H7 (cell line): ENCODE measurements at regions not wholly inside any gene's neighbourhood (a gene's known extent, or its start where the extent isn't known, plus 50 kb on each side); places are given as distances from the start of the nearest gene placed in this dataset.

ENCODE experiments used
- DNase-seq: peaks from one replicate; pipeline ENCODE4 v3.0.0; 2012
- H3K27me3 ChIP-seq: 2 replicates; pipeline ENCODE4 v1.6.0; 2011; ENCODE audit warnings: mild to moderate bottlenecking, low read length; ENCODE audit not compliant: control insufficient read depth, insufficient read depth
- H3K36me3 ChIP-seq: replicated peaks from 2 replicates; pipeline ENCODE4 v1.5.1; 2011; ENCODE audit warnings: low read length; ENCODE audit not compliant: control insufficient read depth, insufficient read depth
- H3K4me3 ChIP-seq: 2 replicates; pipeline ENCODE4 v1.5.1; 2011; ENCODE audit warnings: low read depth, mild to moderate bottlenecking, control low read depth, low read length, moderate library complexity; ENCODE audit not compliant: insufficient read depth

DNA sequence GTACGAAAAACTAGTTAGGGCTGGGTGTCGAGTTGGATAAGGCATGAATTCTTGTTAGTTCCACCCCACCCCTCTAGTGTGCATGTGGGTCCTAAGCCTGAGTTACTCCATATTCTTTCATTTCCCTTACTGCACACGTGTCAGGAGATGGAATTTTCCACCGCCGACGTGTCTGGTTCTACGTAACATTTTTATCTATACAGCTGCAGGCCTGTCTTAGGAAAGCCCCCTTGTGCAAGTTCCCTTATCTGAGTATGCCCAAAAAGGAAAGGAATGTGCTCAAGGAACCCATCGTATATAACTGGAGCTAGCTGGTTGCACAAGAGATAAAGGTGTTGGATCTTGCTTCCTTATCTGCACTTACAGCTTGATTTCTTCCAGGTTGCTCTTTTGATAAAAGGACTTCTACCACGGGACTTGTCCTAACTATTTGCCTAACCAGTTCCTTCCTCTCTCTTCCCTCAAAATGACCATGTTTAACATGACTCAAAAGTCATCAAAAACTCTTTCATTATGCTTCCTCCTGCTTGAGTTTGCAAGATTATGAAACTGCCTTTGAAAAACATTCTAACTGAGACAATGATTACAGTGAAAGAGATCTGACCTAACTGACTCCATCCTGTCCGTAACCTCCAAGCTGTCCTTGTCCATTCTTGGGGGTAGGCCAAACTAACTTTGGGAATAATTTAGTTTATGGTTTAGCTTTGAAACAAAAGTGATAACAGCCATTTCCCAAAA is 181.4 kb downstream of the AKR1D1 start:
- no peak for DNase-seq
- H3K36me3 ChIP-seq: no peaks in the 10 kb centered on the region
- no peaks in the 10 kb centered on the region for H3K27me3 ChIP-seq
- H3K4me3 ChIP-seq: no peak overlapping the region

DNA sequence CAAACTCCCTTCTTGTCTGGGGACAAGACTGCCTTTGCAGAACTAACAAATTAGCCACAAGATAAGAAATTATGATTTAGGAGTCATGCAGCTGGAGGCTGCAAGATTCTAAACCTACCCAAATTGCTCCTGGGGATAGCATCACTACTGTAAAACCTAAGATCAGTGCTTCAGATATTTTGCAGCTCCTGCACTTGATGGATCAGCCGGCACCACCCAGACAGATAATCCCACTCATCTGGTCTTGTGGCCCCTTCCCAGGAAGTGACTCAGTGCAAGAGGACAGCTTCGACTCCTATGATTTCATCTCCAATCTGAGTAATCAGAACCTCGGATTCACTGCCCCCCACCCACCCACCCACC is 181.9 kb downstream of the AKR1D1 start:
- no peak overlapping the region for H3K4me3 ChIP-seq
- DNase-seq: no peak
- H3K36me3 ChIP-seq: no peaks in the 10 kb centered on the region
- no peaks in the 10 kb centered on the region for H3K27me3 ChIP-seq

DNA sequence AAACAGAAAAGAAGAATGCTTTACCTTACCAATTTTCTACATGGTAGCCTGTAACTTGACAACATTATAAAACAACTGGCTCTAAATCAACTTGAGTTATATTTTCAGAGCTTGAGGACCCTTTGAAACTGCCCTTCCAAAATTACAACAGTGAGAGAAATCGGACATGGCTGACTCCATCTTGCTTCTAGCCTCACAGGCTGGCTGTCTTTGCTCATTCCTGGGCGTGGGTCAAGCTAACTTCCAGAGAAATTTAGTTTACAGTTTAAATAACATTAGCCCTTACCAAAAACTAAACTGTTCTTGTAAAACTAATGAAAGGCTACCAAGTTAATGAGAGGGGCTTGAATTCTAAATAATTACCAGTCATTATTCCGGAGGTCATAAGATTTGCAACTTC is 183.4 kb downstream of the AKR1D1 start:
- no peak overlapping the region for H3K4me3 ChIP-seq
- H3K27me3 ChIP-seq: no peaks in the 10 kb centered on the region
- DNase-seq: no peak
- H3K36me3 ChIP-seq: no peaks in the 10 kb centered on the region

DNA sequence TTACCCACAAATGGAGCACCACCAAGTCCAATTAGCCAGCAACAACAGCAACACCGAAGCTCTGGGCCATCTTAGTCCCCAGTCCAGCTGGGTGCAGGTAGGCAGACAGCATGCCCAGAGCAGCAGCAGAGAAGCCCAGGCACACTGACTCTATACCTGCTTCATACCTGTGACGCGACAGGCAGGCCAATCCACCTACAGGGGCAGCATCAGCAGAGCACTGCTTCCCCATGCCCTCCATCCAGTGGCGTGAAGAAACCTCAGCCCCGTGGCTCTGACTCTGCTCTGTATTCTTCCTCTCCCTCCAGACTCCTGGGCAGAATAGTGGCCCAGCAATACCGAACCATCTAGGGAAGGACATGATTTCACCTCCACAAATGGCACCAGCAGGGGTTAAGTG is 191.7 kb downstream of the AKR1D1 start:
- no peak for DNase-seq

DNA sequence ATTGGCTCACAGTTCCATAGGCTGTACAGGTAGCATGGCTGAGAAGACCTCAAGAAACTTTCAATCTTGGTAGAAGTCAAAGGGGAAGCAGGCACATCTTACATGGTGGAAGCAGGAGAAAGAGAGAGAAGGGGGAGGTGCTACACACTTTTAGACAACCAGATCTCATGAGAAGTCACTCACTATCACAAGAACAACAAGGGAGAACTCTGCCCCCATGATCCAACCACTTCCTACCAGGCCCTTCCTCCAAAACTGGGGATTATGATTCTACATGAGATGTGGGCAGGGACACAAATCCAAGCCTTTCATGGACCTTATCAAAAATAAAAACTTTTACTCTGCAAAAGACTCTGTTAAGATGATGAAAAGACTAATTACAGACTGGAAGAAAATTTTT is 183.2 kb upstream of the TRIM24 start:
- DNase-seq: no peak
- Histone ChIP-seq H3K27me3 (no peaks in the 10 kb centered on the region), H3K4me3 (no peak overlapping the region), H3K36me3 (no peaks in the 10 kb centered on the region)

More for the DNA sequence above, 191.7 kb downstream of the AKR1D1 start:
- H3K36me3 ChIP-seq: no peaks in the 10 kb centered on the region
- H3K27me3 ChIP-seq: no peaks in the 10 kb centered on the region
- no peak overlapping the region for H3K4me3 ChIP-seq

DNA sequence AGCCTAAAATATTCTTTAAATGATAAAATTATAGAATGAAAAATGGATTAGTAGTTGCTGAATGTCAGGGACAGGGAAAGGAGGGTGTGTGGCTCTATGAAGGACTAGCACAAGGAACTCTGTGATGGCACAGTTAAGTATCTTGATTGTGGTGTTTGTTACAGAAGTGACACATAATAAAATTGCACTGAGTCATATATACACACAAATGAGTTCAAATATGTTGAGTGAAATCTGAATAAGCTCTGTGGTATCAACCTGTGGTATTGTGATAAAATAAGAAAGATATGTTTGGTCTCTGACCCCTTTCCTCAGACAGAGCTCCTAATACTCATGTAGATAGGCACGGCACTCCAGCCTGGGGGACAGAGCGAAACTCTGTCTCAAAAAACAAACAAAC is 181.5 kb upstream of the TRIM24 start:
- no peaks in the 10 kb centered on the region for H3K36me3 ChIP-seq
- H3K27me3 ChIP-seq: no peaks in the 10 kb centered on the region
- H3K4me3 ChIP-seq: no peak overlapping the region
- DNase-seq: no peak

DNA sequence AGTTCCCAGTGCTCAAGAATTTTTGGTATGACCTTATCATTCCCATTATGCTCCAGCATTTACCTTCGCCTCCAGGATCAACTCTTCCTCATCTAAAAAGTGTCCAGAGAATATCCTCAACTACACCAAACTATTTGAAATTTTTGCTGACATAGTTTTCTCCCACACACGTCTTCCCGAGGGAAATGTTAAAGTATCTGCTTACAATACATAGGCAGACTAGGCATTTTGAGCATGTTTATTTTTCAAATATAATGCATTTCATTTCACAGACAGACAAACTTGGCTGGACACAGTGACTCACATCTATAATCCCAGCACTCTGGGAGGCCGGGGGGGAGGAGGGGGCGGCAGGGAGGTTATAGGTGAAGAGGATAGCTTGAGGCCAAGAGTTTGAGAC is 177.1 kb upstream of the TRIM24 start:
- no peak for DNase-seq
- no peaks in the 10 kb centered on the region for H3K27me3 ChIP-seq
- H3K4me3 ChIP-seq: no peak overlapping the region
- H3K36me3 ChIP-seq: no peaks in the 10 kb centered on the region

DNA sequence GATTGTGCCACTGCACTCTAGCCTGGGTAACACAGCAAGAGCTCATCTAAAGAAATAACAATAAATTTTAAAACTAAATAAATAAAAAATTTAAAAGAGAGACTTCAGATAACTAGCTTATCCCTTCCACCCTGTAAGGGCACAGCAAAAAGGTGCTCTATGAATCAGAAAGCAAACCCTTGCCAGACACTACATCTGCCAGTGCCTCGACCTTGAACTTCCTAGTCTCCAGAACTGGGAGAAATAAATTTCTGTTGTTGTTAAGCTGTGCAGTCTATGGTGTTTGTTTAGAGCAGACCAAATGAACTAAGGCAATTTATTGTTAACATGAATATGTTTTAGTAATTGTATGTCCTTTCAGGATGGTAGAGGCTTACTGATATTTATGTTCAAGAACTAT is 174.9 kb upstream of the TRIM24 start:
- Histone ChIP-seq H3K36me3 (no peaks in the 10 kb centered on the region), H3K4me3 (no peak overlapping the region), H3K27me3 (no peaks in the 10 kb centered on the region)
- DNase-seq: no peak

DNA sequence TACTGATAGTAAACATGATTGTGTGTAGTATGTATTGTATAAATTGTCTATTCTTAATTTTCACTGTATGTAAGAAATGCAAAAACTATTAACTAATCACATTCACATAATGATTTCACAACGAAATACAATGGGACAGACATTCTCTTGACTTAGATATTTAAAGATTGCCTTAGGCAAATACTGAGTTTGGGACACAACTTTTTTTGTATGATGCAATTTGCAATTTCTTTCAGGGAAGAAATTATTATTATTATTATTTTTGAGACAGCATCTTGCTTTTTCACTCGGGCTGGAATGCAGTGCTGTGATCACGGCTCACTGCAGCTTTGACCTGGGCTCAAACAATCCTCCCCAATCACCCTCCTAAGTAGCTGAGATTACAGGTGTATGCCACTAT is 173.2 kb upstream of the TRIM24 start:
- no peaks in the 10 kb centered on the region for H3K36me3 ChIP-seq
- no peak overlapping the region for H3K4me3 ChIP-seq
- DNase-seq: no peak
- H3K27me3 ChIP-seq: no peaks in the 10 kb centered on the region

DNA sequence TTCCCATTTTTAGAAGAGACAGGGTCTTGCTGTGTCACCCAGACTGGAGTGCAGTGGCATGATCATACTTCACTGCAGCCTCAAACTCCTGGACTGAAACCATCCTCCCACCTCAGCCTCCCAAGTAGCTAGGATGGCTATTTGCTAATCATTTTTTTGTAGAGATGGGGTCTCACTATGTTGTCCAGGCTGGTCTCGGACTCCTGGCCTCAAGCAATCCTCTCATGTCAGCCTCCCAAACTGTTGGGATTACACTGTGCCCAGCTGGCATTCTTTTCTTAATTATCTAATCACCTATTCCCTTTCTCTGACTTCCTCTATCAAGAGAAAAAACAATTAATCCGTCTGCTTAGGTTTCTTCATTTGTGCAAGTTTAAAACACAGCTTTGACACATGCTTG is 172.5 kb upstream of the TRIM24 start:
- Histone ChIP-seq H3K4me3 (no peak overlapping the region), H3K36me3 (no peaks in the 10 kb centered on the region), H3K27me3 (no peaks in the 10 kb centered on the region)
- DNase-seq: no peak

DNA sequence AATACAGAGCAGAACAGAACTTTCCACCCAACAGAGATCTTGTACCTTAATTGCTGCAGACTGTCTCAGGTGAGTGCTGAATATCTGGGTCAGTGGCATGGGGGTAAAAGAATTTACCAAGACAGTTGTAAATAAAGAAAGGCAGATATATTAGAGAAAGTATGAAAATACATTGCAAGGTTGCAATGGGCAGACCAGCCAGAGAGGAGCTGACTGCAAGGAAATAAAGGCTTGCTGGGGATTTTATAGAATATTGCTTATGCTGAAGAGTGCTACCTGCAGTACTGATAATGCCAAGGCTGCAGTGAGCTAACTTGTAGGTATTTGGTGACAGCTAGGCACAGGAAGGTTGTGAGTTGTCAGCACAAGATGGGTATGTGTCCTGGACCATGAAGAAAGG is 171.0 kb upstream of the TRIM24 start:
- no peaks in the 10 kb centered on the region for H3K36me3 ChIP-seq
- H3K4me3 ChIP-seq: no peak overlapping the region
- DNase-seq: no peak
- H3K27me3 ChIP-seq: no peaks in the 10 kb centered on the region

DNA sequence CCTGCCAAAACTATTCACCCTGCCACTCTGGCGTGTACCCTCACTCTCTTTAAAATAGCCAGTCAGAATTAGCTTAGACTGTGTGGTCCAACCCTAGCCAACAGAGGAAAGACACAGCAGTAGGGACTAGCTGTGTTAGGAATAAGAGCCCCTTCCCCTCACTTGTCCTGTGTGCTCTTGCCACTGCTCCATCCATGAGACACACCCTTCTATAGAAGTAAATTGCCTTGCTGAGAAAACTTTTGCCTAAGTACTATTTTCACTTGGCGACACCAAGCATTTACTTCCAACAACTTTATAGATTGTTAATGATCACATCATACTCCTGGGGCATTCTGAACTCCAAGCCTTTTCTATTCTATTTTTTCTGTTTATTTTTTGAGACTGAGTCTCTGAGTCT is 170.2 kb upstream of the TRIM24 start:
- Histone ChIP-seq H3K27me3 (no peaks in the 10 kb centered on the region), H3K36me3 (no peaks in the 10 kb centered on the region), H3K4me3 (no peak overlapping the region)
- DNase-seq: no peak

DNA sequence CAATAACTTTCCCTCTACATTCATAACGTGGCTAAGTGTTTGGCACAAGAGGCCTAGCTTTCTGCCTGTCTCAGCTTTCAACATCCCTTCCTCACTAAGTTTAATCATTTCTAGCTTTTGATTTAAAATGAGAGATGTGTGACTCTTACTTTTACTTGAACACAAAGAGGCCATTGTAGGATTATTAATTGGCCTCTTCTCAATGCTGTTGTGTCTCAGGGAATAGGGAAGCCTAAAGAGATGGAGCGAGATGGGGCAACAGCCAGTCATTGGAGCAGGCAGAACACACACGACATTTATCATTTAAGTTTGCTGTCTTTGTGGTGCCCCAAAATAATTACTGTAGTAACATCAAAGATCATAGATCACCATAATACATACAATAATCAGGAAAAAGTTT is 167.1 kb upstream of the TRIM24 start:
- no peaks in the 10 kb centered on the region for H3K36me3 ChIP-seq
- H3K4me3 ChIP-seq: no peak overlapping the region
- DNase-seq: no peak
- no peaks in the 10 kb centered on the region for H3K27me3 ChIP-seq

DNA sequence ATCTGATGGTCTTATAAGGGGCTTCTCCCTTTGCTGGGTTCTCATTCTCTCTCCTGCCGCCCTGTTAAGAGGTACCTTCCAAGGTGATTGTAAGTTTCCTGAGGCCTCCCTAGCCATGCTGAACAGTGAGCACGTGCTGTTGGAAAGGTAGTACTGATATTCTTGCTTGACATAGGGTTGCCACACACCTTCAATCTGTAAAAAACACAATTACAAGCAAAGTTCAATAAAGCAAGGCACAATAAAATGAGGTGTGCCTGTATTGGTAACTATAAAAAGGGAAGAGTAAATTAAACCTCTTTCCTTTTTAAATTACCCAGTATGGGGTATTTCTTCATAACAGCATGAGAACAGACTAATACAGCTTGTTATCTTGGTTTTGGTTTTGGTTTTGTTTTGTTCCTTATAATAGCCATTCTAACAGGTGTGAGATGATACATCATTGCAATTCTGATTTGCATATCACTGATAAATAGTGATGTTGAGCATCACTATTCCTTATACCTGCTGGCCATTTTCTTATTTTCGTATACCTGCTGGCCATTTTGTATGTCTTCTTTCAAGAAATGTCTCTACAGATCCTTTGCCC is 164.9 kb upstream of the TRIM24 start:
- H3K27me3 ChIP-seq: no peaks in the 10 kb centered on the region
- H3K4me3 ChIP-seq: no peak overlapping the region
- no peak for DNase-seq
- no peaks in the 10 kb centered on the region for H3K36me3 ChIP-seq

DNA sequence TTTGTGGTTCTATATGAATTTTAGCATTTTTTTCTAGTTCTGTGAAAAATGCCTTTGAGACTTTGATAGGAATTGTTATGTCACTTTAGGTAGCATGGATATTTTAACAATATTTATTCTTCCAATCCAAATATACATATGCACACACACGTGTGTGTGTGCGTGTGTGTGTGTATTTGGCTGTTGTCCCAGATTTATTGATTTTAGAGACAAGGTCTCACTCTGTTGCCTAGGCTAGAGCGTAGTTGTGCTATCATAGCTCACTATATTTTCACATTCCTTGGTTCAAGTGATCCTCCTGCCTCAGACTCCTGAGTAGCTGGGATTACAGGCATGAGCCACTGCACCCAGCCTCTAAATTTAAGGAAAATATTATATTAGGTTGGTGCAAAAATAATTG is 162.5 kb upstream of the TRIM24 start:
- Histone ChIP-seq H3K27me3 (no peaks in the 10 kb centered on the region), H3K36me3 (no peaks in the 10 kb centered on the region), H3K4me3 (no peak overlapping the region)
- no peak for DNase-seq

DNA sequence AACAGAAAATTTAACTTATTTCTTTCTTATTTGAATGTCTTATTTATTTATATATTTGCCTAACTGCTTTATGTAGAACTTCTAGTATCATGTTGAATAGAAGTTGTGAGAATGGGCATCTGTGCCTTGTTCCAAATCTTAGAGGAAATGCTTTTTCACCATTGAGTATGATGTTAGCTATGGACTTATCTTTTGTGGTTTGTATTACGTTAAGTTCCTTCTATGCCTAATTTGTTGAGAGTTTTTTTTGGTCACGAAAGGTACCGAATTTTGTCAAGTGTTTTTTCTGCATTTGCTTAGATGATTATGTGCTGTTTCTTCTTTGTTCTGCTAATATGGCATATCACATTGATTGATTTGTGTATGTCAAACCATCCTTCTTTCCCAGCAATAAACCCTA is 161.0 kb upstream of the TRIM24 start:
- no peak for DNase-seq
- H3K27me3 ChIP-seq: no peaks in the 10 kb centered on the region
- H3K4me3 ChIP-seq: no peak overlapping the region
- no peaks in the 10 kb centered on the region for H3K36me3 ChIP-seq
